Heart left ventricle (tissue), 13 donors: ENCODE measurements at regions not wholly inside any gene's neighbourhood (a gene's known extent, or its start where the extent isn't known, plus 50 kb on each side); places are given as distances from the start of the nearest gene placed in this dataset.

Experiments
- CTCF ChIP-seq, 12 donors: fragments of 200-600 bp; sonication (generic) in 4 of 12; IDR thresholded peaks; one replicate each; pipeline versions ENCODE4 v1.5.0 to v1.8.0; 2018 to 2022; ENCODE audit warnings: antibody characterized with exemption in 12 of 12, mild to moderate bottlenecking in 5 of 12
- POLR2A ChIP-seq, 2 donors: fragments of 450-650 bp; IDR thresholded peaks; one replicate each; pipeline ENCODE4 v1.6.1; 2017; ENCODE audit warnings: antibody characterized with exemption in 2 of 2, mild to moderate bottlenecking in 2 of 2, moderate library complexity in 2 of 2
- donor health status: ischemic (EF 13 %, LVEDD 7.1; RV severe dilation, severe dysfunction).
- donor health status: DM: no; HTN: yes; CAD: no.
- donor health status: DM: no; HTN: no; CAD: no.
- donor health status: ischemic (EF 25% LVEDD 6.9; RV normal size, moderate dysfunction).
- donor health status: ischemic (EF 25% LVEDD 5.7; RV mildly dilated, moderate dysfunction).
- donor health status: ischemic (EF 35%, LVEDD 5.7; RV mildly dilated, moderate dysfunction).
- donor health status: nonischemic (EF 11% LVEDD 7.7; RV severe dilation, severe dysfunction).
- donor health status: DM: yes; HTN: yes; CAD: no.
- donor health status: PGD.
- donor health status: ischemic (EF 29% LVEDD 5.4; RV normal size, mild dysfunction).
- donor health status: nonischemic (EF 23%, LVEDD 6.1; RV moderate dilation, normal function).

GRCh38 chr13:105827111-105827809 lies 708.2 kb downstream of the EFNB2 start:
- TF ChIP-seq CTCF (IDR thresholded peaks at IDR 0.05): no peak
- TF ChIP-seq POLR2A (IDR thresholded peaks at IDR 0.05): no peak
